GM11168 (cell line): ENCODE measurements at regions not wholly inside any gene's neighbourhood (a gene's known extent, or its start where the extent isn't known, plus 50 kb on each side); places are given as distances from the start of the nearest gene placed in this dataset.
"Not testable (repeated sequence)": the region's sequence is repeated elsewhere in the genome, so short reads cannot be mapped to it uniquely, and the experiment has no call there.

Experiments
- in situ Hi-C: fragments of 300-500 bp; cut with MboI; formaldehyde crosslinking; loops from one replicate; pipeline ENCODE4 v1.12.0; 2022; ENCODE audit warnings: low sequenced_read_pairs; ENCODE audit not compliant: unreplicated experiment

- in situ Hi-C loops = no loop called here
Measured at GRCh38 chr21:17738176-17738953, 80.8 kb downstream of the C21orf91 start.

GRCh38 chr21:17736072-17736471 is 83.1 kb downstream of the C21orf91 start:
- in situ Hi-C loops = no loop called here

- in situ Hi-C loops = no loop called here
Measured at GRCh38 chr21:17733209-17733608, 85.9 kb downstream of the C21orf91 start.

GRCh38 chr21:17732306-17732705 is 86.8 kb downstream of the C21orf91 start:
- in situ Hi-C loops = no loop called here

GRCh38 chr21:17731554-17731953 is 87.6 kb downstream of the C21orf91 start:
- in situ Hi-C loops = no loop called here

GRCh38 chr21:17730782-17731181 is 88.4 kb downstream of the C21orf91 start:
- in situ Hi-C loops = no loop called here

- in situ Hi-C loops = no loop called here
Measured at GRCh38 chr21:17729455-17729854, 89.7 kb downstream of the C21orf91 start.

- in situ Hi-C loops = no loop called here
Measured at GRCh38 chr21:17727361-17727760, 91.8 kb downstream of the C21orf91 start.

GRCh38 chr21:17726047-17726829 is 92.9 kb downstream of the C21orf91 start:
- in situ Hi-C loops = no loop called here

- in situ Hi-C loops = no loop called here
Measured at GRCh38 chr21:17725339-17725738, 93.8 kb downstream of the C21orf91 start.

GRCh38 chr21:17712887-17713286 is 100.2 kb upstream of the BTG3 start:
- in situ Hi-C loops = no loop called here

GRCh38 chr21:17711896-17712295 is 99.2 kb upstream of the BTG3 start:
- in situ Hi-C loops = no loop called here

GRCh38 chr21:17709266-17709611 is 96.5 kb upstream of the BTG3 start:
- in situ Hi-C loops = no loop called here

- in situ Hi-C loops = no loop called here
Measured at GRCh38 chr21:17708522-17709265, 96.0 kb upstream of the BTG3 start.

- in situ Hi-C loops = no loop called here
Measured at GRCh38 chr21:17699524-17700189, 87.0 kb upstream of the BTG3 start.

GRCh38 chr21:17697473-17697872 is 84.8 kb upstream of the BTG3 start:
- in situ Hi-C loops = no loop called here

- in situ Hi-C loops = not testable (repeated sequence)
Measured at GRCh38 chr21:17694416-17694815, 81.7 kb upstream of the BTG3 start.

- in situ Hi-C loops = no loop called here
Measured at GRCh38 chr21:17693801-17694200, 81.1 kb upstream of the BTG3 start.

GRCh38 chr21:17690078-17690494 is 77.4 kb upstream of the BTG3 start:
- in situ Hi-C loops = no loop called here
